NT2/D1 (cell line): ENCODE measurements at regions not wholly inside any gene's neighbourhood (a gene's known extent, or its start where the extent isn't known, plus 50 kb on each side); places are given as distances from the start of the nearest gene placed in this dataset.

Experiments
- YY1 ChIP-seq: IDR thresholded peaks from 2 replicates; pipeline ENCODE4 v1.6.1; 2011; ENCODE audit not compliant: insufficient read length, insufficient read depth
- ZNF274 ChIP-seq: IDR thresholded peaks from 2 replicates; pipeline ENCODE4 v1.6.1; 2011; ENCODE audit warnings: mild to moderate bottlenecking, low read depth, low read length

DNA sequence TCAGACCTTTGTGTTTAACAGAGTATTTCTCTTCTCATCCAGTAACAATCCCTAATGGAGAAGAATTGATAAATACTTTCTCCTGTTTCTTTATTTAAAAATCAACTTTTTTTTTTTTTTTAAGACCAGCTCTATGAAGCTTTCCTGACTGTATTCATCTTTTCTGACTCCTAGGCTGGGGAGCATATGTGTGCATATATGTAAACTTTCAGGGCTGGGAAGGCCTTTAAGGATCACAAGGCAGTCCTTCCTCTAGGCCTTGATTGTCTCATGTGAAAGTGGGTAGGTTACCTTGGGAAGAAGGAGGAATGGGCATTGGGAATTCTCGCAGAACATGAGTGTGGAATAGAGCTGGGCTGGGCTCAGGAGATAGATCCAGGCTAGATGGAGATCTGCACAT lies 292.9 kb upstream of the SALL1 start:
- no peak for TF ChIP-seq ZNF274
- no peak for TF ChIP-seq YY1
